SU-DHL-6 (cell line): ENCODE measurements at regions not wholly inside any gene's neighbourhood (a gene's known extent, or its start where the extent isn't known, plus 50 kb on each side); places are given as distances from the start of the nearest gene placed in this dataset.

Experiments used
- H2AFZ ChIP-seq: fragments of 200-600 bp; sonication (generic); 2 replicates; pipeline ENCODE4 v1.6.1; 2014; ENCODE audit warnings: low read depth, mild to moderate bottlenecking, moderate library complexity, mixed read lengths, antibody characterized with exemption, low read length; ENCODE audit not compliant: severe bottlenecking
- H3F3A ChIP-seq: fragments of 200-600 bp; shearing (Covaris generic); 2 replicates; pipeline ENCODE4 v1.6.0; 2016; ENCODE audit warnings: antibody characterized with exemption, mild to moderate bottlenecking; ENCODE audit not compliant: insufficient read depth
- H3K27ac ChIP-seq: fragments of 200-600 bp; sonication (generic); 2 replicates; pipeline ENCODE4 v1.5.1; 2016; ENCODE audit warnings: low read depth, mild to moderate bottlenecking, low read length, moderate library complexity, mixed read lengths
- H3K27me3 ChIP-seq: fragments of 200-600 bp; sonication (generic), shearing (Covaris generic); 2 replicates; pipeline ENCODE4 v1.6.0; 2014; ENCODE audit warnings: mild to moderate bottlenecking, low read length
- H3K36me3 ChIP-seq: fragments of 200-600 bp; sonication (generic); 2 replicates; pipeline ENCODE4 v1.6.1; 2014; ENCODE audit warnings: mild to moderate bottlenecking, low read length, mixed read lengths
- H3K4me2 ChIP-seq: fragments of 300-600, 200-600 bp; shearing (Covaris generic), sonication (generic); 2 replicates; pipeline ENCODE4 v1.6.0; 2014; ENCODE audit warnings: low read length, low read depth, mild to moderate bottlenecking; ENCODE audit not compliant: poor library complexity, severe bottlenecking
- H3K4me3 ChIP-seq: fragments of 200-600 bp; sonication (generic); 2 replicates; pipeline ENCODE4 v1.5.1; 2014; ENCODE audit warnings: antibody characterized with exemption, low read length, mild to moderate bottlenecking, mixed read lengths; ENCODE audit not compliant: insufficient read depth, poor library complexity, severe bottlenecking
- H3K79me2 ChIP-seq: fragments of 200-600 bp; sonication (generic); 2 replicates; pipeline ENCODE4 v1.6.1; 2014; ENCODE audit warnings: mild to moderate bottlenecking, low read length, moderate library complexity; ENCODE audit not compliant: insufficient read depth
- H3K9ac ChIP-seq: fragments of 200-600 bp; sonication (generic); 2 replicates; pipeline ENCODE4 v1.7.0; 2014; ENCODE audit warnings: mild to moderate bottlenecking, low read length
- H3K9me2 ChIP-seq: fragments of 200-600 bp; sonication (generic); replicated peaks from 2 replicates; pipeline ENCODE4 v1.6.1; 2014; ENCODE audit warnings: low read length; ENCODE audit not compliant: insufficient read depth
- H3K9me3 ChIP-seq: fragments of 200-600 bp; sonication (generic); 2 replicates; pipeline ENCODE4 v1.6.1; 2014; ENCODE audit warnings: low read length, mixed read lengths; ENCODE audit not compliant: insufficient read depth
- H4K20me1 ChIP-seq: fragments of 200-600 bp; sonication (generic); 2 replicates; pipeline ENCODE4 v1.6.1; 2014; ENCODE audit warnings: low read depth, mild to moderate bottlenecking, antibody characterized with exemption, low read length, moderate library complexity, mixed read lengths
- EZH2phosphoT487 ChIP-seq: fragments of 200-600 bp; sonication (generic), shearing (Covaris generic); conservative IDR thresholded peaks from 2 replicates; pipeline ENCODE4 v1.6.1; 2018; ENCODE audit warnings: mild to moderate bottlenecking, antibody characterized with exemption, low read length, moderate library complexity, mixed read lengths
- TF ChIP-seq, protein P1 (sequence below): fragments of 200-600 bp; sonication (generic); IDR thresholded peaks from one replicate; pipeline ENCODE4 v1.5.1; 2017; ENCODE audit warnings: antibody characterized with exemption, mild to moderate bottlenecking, low read length, moderate library complexity; ENCODE audit not compliant: insufficient read depth, poor library complexity, severe bottlenecking

DNA sequence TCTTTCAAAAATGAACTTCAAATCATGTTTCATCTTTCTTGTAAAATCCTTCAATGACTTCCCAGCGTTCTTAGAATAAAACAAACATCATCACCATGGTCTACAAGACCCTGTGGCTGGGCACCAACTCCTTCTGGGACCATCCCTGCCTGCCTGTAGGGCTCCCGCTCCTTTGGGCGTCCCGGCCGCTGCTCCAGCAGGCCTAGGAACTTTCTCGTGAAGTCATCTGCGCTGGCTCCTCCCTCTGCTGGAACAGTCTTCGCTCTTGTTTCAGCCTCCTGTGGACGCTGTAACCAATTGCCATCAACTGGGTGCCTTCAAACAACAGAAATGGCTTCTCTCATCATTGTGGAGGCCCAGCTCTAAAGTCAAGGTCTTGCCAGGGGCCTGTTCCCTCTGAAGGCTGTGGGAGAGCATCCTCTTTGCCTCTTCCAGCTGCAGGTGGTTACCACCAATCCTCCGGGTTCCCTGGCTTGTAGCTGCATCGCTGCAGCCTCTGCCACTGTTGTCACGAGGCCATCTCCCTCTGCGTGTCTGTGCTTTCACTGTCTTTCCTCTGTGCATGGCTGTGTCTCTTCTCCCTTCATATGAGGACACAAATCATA, 185.5 kb upstream of the SDK2 start:
- no peak for TF ChIP-seq EZH2phosphoT487
- TF ChIP-seq, protein P1, sequence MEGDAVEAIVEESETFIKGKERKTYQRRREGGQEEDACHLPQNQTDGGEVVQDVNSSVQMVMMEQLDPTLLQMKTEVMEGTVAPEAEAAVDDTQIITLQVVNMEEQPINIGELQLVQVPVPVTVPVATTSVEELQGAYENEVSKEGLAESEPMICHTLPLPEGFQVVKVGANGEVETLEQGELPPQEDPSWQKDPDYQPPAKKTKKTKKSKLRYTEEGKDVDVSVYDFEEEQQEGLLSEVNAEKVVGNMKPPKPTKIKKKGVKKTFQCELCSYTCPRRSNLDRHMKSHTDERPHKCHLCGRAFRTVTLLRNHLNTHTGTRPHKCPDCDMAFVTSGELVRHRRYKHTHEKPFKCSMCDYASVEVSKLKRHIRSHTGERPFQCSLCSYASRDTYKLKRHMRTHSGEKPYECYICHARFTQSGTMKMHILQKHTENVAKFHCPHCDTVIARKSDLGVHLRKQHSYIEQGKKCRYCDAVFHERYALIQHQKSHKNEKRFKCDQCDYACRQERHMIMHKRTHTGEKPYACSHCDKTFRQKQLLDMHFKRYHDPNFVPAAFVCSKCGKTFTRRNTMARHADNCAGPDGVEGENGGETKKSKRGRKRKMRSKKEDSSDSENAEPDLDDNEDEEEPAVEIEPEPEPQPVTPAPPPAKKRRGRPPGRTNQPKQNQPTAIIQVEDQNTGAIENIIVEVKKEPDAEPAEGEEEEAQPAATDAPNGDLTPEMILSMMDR = no peak
- H3K4me3 ChIP-seq = no peak overlapping the region
- H3K27me3 ChIP-seq = no peaks in the 10 kb centered on the region
- H3K79me2 ChIP-seq = no peaks in the 10 kb centered on the region
- no peaks in the 10 kb centered on the region for H3F3A ChIP-seq
- no peaks in the 10 kb centered on the region for H3K9me3 ChIP-seq
- H3K9ac ChIP-seq = no peak overlapping the region
- no peak overlapping the region for H2AFZ ChIP-seq
- H3K4me2 ChIP-seq = no peak overlapping the region
- H3K9me2 ChIP-seq = no peaks in the 10 kb centered on the region
- H3K27ac ChIP-seq = no peak overlapping the region
- no peaks in the 10 kb centered on the region for H3K36me3 ChIP-seq
- H4K20me1 ChIP-seq = no peaks in the 10 kb centered on the region

DNA sequence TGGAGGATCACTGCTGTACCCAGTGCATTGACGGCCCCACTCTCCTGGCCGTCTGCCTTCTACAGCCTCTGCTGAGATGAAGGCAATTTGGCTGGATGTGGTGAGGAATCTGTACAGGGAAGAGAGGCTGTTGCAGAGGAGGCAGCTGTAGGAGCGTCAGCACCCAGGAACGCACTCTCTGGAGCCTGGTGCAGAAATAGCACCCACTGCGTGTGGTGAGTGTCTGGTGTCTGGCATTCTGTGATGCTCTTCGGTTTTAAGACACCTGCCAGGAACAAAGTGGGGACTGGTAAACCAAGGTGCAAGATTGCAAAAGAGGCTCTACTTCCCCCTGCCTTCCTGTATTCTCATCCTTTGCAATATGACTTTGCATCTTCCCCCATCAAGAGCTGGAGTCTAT, 187.5 kb upstream of the SDK2 start:
- Histone ChIP-seq H2AFZ (no peak overlapping the region), H3K4me3 (no peak overlapping the region), H4K20me1 (no peaks in the 10 kb centered on the region), H3F3A (no peaks in the 10 kb centered on the region), H3K36me3 (no peaks in the 10 kb centered on the region), H3K9ac (no peak overlapping the region), H3K27me3 (no peaks in the 10 kb centered on the region), H3K79me2 (no peaks in the 10 kb centered on the region), H3K27ac (no peak overlapping the region), H3K4me2 (no peak overlapping the region), H3K9me3 (no peaks in the 10 kb centered on the region), H3K9me2 (no peaks in the 10 kb centered on the region)
- no peak for TF ChIP-seq EZH2phosphoT487
- TF ChIP-seq, protein P1 = no peak

DNA sequence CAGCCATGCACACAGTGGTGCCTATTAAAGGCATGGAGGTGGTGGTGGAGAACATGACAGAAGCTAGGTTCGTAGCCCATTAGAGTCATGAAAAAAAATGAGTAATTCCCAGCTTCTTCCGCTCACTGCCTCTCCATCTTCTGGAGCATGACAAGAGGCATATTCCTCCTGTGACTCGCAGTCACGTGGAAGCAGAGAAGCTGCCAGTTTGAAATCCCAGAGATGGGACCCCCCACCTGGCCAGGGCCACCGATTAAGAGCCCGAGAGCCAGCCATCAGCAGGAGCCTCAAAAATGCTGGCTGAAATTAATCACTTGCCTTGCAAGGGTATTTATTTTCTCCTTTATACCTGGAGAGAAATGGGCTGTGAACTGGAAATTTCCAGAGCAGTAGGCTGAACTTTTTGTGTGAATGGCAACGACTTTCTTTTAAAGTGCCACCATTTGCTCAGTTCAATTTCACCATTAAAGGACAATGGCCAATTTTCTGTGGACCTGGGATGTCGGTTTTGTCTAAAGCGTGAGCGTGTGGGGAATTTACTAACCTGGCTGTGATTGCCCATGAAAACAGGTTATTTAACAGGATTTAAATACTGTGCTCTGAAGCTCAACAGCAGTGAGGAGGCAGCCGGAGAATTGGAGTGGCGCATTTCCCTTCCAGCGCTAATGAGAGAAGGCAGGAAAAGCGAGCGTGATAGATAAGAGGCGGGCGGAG, 189.7 kb upstream of the SDK2 start:
- no peak overlapping the region for H3K4me3 ChIP-seq
- no peaks in the 10 kb centered on the region for H3F3A ChIP-seq
- no peak for TF ChIP-seq EZH2phosphoT487
- TF ChIP-seq, protein P1 = no peak
- no peak overlapping the region for H3K4me2 ChIP-seq
- no peaks in the 10 kb centered on the region for H3K9me3 ChIP-seq
- H3K27ac ChIP-seq = no peak overlapping the region
- no peaks in the 10 kb centered on the region for H4K20me1 ChIP-seq
- no peaks in the 10 kb centered on the region for H3K9me2 ChIP-seq
- H3K79me2 ChIP-seq = no peaks in the 10 kb centered on the region
- no peak overlapping the region for H3K9ac ChIP-seq
- no peak overlapping the region for H2AFZ ChIP-seq
- no peaks in the 10 kb centered on the region for H3K27me3 ChIP-seq
- no peaks in the 10 kb centered on the region for H3K36me3 ChIP-seq
